ENCODE measurements at regions not wholly inside any gene's neighbourhood (a gene's known extent, or its start where the extent isn't known, plus 50 kb on each side); places are given as distances from the start of the nearest gene placed in this dataset.

GRCh38 chr16:73692861-73693260, 603.8 kb upstream of the PSMD7 start:
- no peak for TF ChIP-seq POLR2A (IDR thresholded peaks at IDR 0.05; ENCODE audit: low read depth, low read length)
- TF ChIP-seq TAF1 (IDR thresholded peaks at IDR 0.05; ENCODE audit: borderline replicate concordance, low read depth, low read length), result no peak
- TF ChIP-seq POLR2AphosphoS5 (IDR thresholded peaks at IDR 0.05; ENCODE audit: low read depth, low read length), result no peak
